ENCODE measurements at regions not wholly inside any gene's neighbourhood (a gene's known extent, or its start where the extent isn't known, plus 50 kb on each side); places are given as distances from the start of the nearest gene placed in this dataset.
"Not testable (repeated sequence)": the region's sequence is repeated elsewhere in the genome, so short reads cannot be mapped to it uniquely, and the experiment has no call there.

- FAIRE-seq = no peak
Measured at GRCh38 chr12:127480775-127481314, 786.1 kb upstream of the TMEM132C start.

- no peak for FAIRE-seq
Measured at GRCh38 chr12:127482950-127483349, 784.0 kb upstream of the TMEM132C start.

GRCh38 chr12:127485528-127485927, 781.4 kb upstream of the TMEM132C start:
- FAIRE-seq = no peak

GRCh38 chr12:127487031-127487430, 779.9 kb upstream of the TMEM132C start:
- FAIRE-seq = no peak

GRCh38 chr12:127489061-127489460, 777.9 kb upstream of the TMEM132C start:
- peak; percentile 81 for FAIRE-seq

- FAIRE-seq = no peak
Measured at GRCh38 chr12:127494961-127495915, 771.7 kb upstream of the TMEM132C start.

- FAIRE-seq = no peak
Measured at GRCh38 chr12:127496255-127496654, 770.7 kb upstream of the TMEM132C start.

- no peak for FAIRE-seq
Measured at GRCh38 chr12:127500512-127501035, 766.4 kb upstream of the TMEM132C start.

GRCh38 chr12:127501916-127502315, 765.1 kb upstream of the TMEM132C start:
- no peak for FAIRE-seq

- no peak for FAIRE-seq
Measured at GRCh38 chr12:127503246-127503645, 763.7 kb upstream of the TMEM132C start.

GRCh38 chr12:127503996-127504395, 763.0 kb upstream of the TMEM132C start:
- FAIRE-seq = not testable (repeated sequence)

- FAIRE-seq = no peak
Measured at GRCh38 chr12:127504874-127505273, 762.1 kb upstream of the TMEM132C start.

GRCh38 chr12:127507341-127507740, 759.6 kb upstream of the TMEM132C start:
- no peak for FAIRE-seq

- no peak for FAIRE-seq
Measured at GRCh38 chr12:127509066-127509778, 757.7 kb upstream of the TMEM132C start.

GRCh38 chr12:127515941-127516340, 751.0 kb upstream of the TMEM132C start:
- no peak for FAIRE-seq

GRCh38 chr12:127516467-127516866, 750.5 kb upstream of the TMEM132C start:
- no peak for FAIRE-seq

- FAIRE-seq = no peak
Measured at GRCh38 chr12:127519779-127520178, 747.2 kb upstream of the TMEM132C start.

GRCh38 chr12:127526925-127527324, 740.0 kb upstream of the TMEM132C start:
- FAIRE-seq = no peak

GRCh38 chr12:127528551-127528950, 738.4 kb upstream of the TMEM132C start:
- no peak for FAIRE-seq

GRCh38 chr12:127531542-127531941, 735.4 kb upstream of the TMEM132C start:
- FAIRE-seq = no peak

GRCh38 chr12:127533353-127533752, 733.6 kb upstream of the TMEM132C start:
- FAIRE-seq = no peak

GRCh38 chr12:127536833-127537428, 730.0 kb upstream of the TMEM132C start:
- FAIRE-seq = no peak

- no peak for FAIRE-seq
Measured at GRCh38 chr12:127538316-127538715, 728.7 kb upstream of the TMEM132C start.
